PC-9 (cell line): ENCODE measurements at regions not wholly inside any gene's neighbourhood (a gene's known extent, or its start where the extent isn't known, plus 50 kb on each side); places are given as distances from the start of the nearest gene placed in this dataset.

Experiments used
- EZH2 ChIP-seq: fragments of 200-600 bp; sonication (generic); IDR thresholded peaks from 2 replicates; pipeline ENCODE4 v1.8.0; 2017; ENCODE audit warnings: antibody characterized with exemption, low read depth
- TF ChIP-seq, protein P1 (sequence below): fragments of 200-600 bp; sonication (generic); conservative IDR thresholded peaks from 2 replicates; pipeline ENCODE4 v1.6.1; 2017; ENCODE audit warnings: mixed run types, antibody characterized with exemption, mild to moderate bottlenecking, moderate library complexity

DNA sequence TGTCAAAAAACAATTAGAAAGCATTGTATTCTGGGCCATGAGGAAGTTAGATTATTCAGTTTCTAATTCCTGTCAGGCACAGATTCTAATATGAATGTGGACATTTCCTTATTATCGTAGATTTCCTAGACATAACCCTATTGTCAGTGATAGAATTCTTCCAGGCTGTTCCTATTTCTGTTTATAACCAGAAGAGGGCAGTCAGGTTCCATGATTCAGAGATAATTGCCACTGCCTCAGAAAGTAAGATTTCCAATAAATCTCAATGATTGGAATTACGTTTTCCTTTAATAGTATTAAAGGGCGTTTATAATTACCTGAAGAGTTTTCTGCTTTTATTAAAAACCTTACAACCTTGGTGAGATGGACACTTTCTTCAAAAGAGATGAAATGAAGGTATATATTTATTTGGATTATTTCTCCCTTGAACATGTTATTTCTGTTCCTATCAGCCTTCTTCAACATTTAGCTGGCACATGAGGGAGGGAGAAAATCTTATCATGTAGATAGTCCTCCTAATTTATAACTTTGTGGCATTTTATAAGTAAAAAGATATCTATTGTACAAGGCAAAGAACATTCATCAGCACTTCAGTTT lies 439.2 kb downstream of the MCTP2 start:
- TF ChIP-seq, protein P1, sequence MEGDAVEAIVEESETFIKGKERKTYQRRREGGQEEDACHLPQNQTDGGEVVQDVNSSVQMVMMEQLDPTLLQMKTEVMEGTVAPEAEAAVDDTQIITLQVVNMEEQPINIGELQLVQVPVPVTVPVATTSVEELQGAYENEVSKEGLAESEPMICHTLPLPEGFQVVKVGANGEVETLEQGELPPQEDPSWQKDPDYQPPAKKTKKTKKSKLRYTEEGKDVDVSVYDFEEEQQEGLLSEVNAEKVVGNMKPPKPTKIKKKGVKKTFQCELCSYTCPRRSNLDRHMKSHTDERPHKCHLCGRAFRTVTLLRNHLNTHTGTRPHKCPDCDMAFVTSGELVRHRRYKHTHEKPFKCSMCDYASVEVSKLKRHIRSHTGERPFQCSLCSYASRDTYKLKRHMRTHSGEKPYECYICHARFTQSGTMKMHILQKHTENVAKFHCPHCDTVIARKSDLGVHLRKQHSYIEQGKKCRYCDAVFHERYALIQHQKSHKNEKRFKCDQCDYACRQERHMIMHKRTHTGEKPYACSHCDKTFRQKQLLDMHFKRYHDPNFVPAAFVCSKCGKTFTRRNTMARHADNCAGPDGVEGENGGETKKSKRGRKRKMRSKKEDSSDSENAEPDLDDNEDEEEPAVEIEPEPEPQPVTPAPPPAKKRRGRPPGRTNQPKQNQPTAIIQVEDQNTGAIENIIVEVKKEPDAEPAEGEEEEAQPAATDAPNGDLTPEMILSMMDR: peak; percentile 77
- TF ChIP-seq EZH2: no peak
